SK-N-SH treated with all-trans-retinoic acid at 6 μM for 48 hours (cell line): ENCODE measurements at regions not wholly inside any gene's neighbourhood (a gene's known extent, or its start where the extent isn't known, plus 50 kb on each side); places are given as distances from the start of the nearest gene placed in this dataset.

Experiments used
- ATAC-seq: fragments of 200-7000 bp; cut with Tn5 transposase; 3 replicates; pipeline ENCODE4 v1.9.1; 2020; ENCODE audit warnings: mild to moderate bottlenecking, moderate library complexity
- ARNTL ChIP-seq: fragments of 450-650 bp; formaldehyde crosslinking; IDR thresholded peaks from 2 replicates; pipeline ENCODE4 v1.5.0; 2020; ENCODE audit warnings: low read depth, mild to moderate bottlenecking, moderate library complexity, borderline replicate concordance
- BACH2 ChIP-seq: fragments of 250-450 bp; sonication (Bioruptor Pico); IDR thresholded peaks from 2 replicates; pipeline ENCODE4 v1.9.0; 2021; ENCODE audit warnings: mild to moderate bottlenecking, borderline replicate concordance
- CREB5 ChIP-seq: fragments of 250-450 bp; sonication (Bioruptor Pico); IDR thresholded peaks from 2 replicates; pipeline ENCODE4 v1.5.1; 2020; ENCODE audit warnings: low read depth, mild to moderate bottlenecking, moderate library complexity
- CSDC2 ChIP-seq: fragments of 250-450 bp; sonication (Bioruptor Pico); IDR thresholded peaks from 2 replicates; pipeline ENCODE4 v1.5.0; 2020; ENCODE audit warnings: mild to moderate bottlenecking, moderate library complexity
- CSRNP3 ChIP-seq: fragments of 250-450 bp; sonication (Bioruptor Pico); IDR thresholded peaks from 2 replicates; pipeline ENCODE4 v1.5.1; 2021; ENCODE audit warnings: mild to moderate bottlenecking, moderate library complexity
- ESRRG ChIP-seq: fragments of 250-450 bp; sonication (Bioruptor Pico); IDR thresholded peaks from 2 replicates; pipeline ENCODE4 v1.6.1; 2021; ENCODE audit warnings: mild to moderate bottlenecking
- GLIS3 ChIP-seq: fragments of 250-450 bp; sonication (Bioruptor Pico); IDR thresholded peaks from 2 replicates; pipeline ENCODE4 v1.5.0; 2020; ENCODE audit warnings: mild to moderate bottlenecking, moderate library complexity
- ISL1 ChIP-seq: fragments of 250-450 bp; sonication (Bioruptor Pico); IDR thresholded peaks from 2 replicates; pipeline ENCODE4 v2.1.2; 2022; ENCODE audit warnings: mild to moderate bottlenecking, moderate library complexity
- OSR1 ChIP-seq: fragments of 250-450 bp; sonication (Bioruptor Pico); IDR thresholded peaks from 2 replicates; pipeline ENCODE4 v1.8.0; 2022; ENCODE audit warnings: moderate library complexity, mild to moderate bottlenecking, inconsistent platforms
- POU6F1 ChIP-seq: fragments of 250-450 bp; sonication (Bioruptor Pico); IDR thresholded peaks from 2 replicates; pipeline ENCODE4 v1.8.0; 2021; ENCODE audit warnings: low read depth, mild to moderate bottlenecking, moderate library complexity, borderline replicate concordance
- PPARA ChIP-seq: fragments of 250-450 bp; sonication (Bioruptor Pico); IDR thresholded peaks from 2 replicates; pipeline ENCODE4 v1.5.0; 2020; ENCODE audit warnings: mild to moderate bottlenecking, borderline replicate concordance
- RARB ChIP-seq: fragments of 250-450 bp; sonication (Bioruptor Pico); IDR thresholded peaks from 2 replicates; pipeline ENCODE4 v1.8.0; 2021; ENCODE audit warnings: mild to moderate bottlenecking, moderate library complexity
- TCF4 ChIP-seq: fragments of 250-450 bp; sonication (Bioruptor Pico); IDR thresholded peaks from 2 replicates; pipeline ENCODE4 v1.8.0; 2021; ENCODE audit warnings: mild to moderate bottlenecking, moderate library complexity, borderline replicate concordance
- TOX ChIP-seq: fragments of 250-450 bp; sonication (Bioruptor Pico); IDR thresholded peaks from 2 replicates; pipeline ENCODE4 v1.8.0; 2021; ENCODE audit warnings: mild to moderate bottlenecking, moderate library complexity, borderline replicate concordance
- TSHZ2 ChIP-seq: fragments of 250-450 bp; sonication (Bioruptor Pico); IDR thresholded peaks from 2 replicates; pipeline ENCODE4 v1.5.0; 2020; ENCODE audit warnings: mild to moderate bottlenecking, moderate library complexity
- ZC3H10 ChIP-seq: fragments of 250-450 bp; sonication (Bioruptor Pico); IDR thresholded peaks from 2 replicates; pipeline ENCODE4 v1.5.1; 2021; ENCODE audit warnings: mild to moderate bottlenecking, moderate library complexity
- ZFP3 ChIP-seq: fragments of 250-450 bp; sonication (Bioruptor Pico); IDR thresholded peaks from 2 replicates; pipeline ENCODE4 v1.5.0; 2020; ENCODE audit warnings: mild to moderate bottlenecking, moderate library complexity
- ZFP30 ChIP-seq: fragments of 450-650 bp; formaldehyde crosslinking; IDR thresholded peaks from 2 replicates; pipeline ENCODE4 v1.5.0; 2022; ENCODE audit warnings: mild to moderate bottlenecking, moderate library complexity
- ZNF565 ChIP-seq: fragments of 450-650 bp; formaldehyde crosslinking; conservative IDR thresholded peaks from 2 replicates; pipeline ENCODE4 v1.5.0; 2020; ENCODE audit warnings: low read depth, mild to moderate bottlenecking, moderate library complexity
- ZNF70 ChIP-seq: fragments of 450-650 bp; formaldehyde crosslinking; IDR thresholded peaks from 2 replicates; pipeline ENCODE4 v1.5.0; 2020; ENCODE audit warnings: mild to moderate bottlenecking, moderate library complexity
- ZNF8 ChIP-seq: fragments of 450-650 bp; formaldehyde crosslinking; IDR thresholded peaks from 2 replicates; pipeline ENCODE4 v1.5.0; 2020; ENCODE audit warnings: mild to moderate bottlenecking, moderate library complexity

GRCh38 chr4:156391325-156391653 is 437.6 kb upstream of the CTSO start:
- TF ChIP-seq TOX, result no peak
- no peak for TF ChIP-seq ZC3H10 (CRISPR knock-in tag)
- TF ChIP-seq ZFP30, result no peak
- no peak for TF ChIP-seq ZNF565 (CRISPR knock-in tag)
- no peak for TF ChIP-seq OSR1
- no peak for TF ChIP-seq CSRNP3 (CRISPR knock-in tag)
- TF ChIP-seq ISL1 (CRISPR knock-in tag), result no peak
- no peak for TF ChIP-seq BACH2
- TF ChIP-seq RARB, result no peak
- TF ChIP-seq CSDC2 (CRISPR knock-in tag), result no peak
- no peak for TF ChIP-seq ARNTL (CRISPR knock-in tag)
- TF ChIP-seq TSHZ2 (CRISPR knock-in tag), result no peak
- TF ChIP-seq ZFP3 (CRISPR knock-in tag), result no peak
- ATAC-seq, result no peak

GRCh38 chr4:156390599-156391324 is 437.1 kb upstream of the CTSO start:
- TF ChIP-seq ZNF8 (CRISPR knock-in tag), result no peak
- TF ChIP-seq ISL1 (CRISPR knock-in tag), result no peak
- no peak for TF ChIP-seq TSHZ2 (CRISPR knock-in tag)
- TF ChIP-seq ZNF70 (CRISPR knock-in tag), result no peak
- no peak for TF ChIP-seq CREB5 (CRISPR knock-in tag)
- TF ChIP-seq GLIS3 (CRISPR knock-in tag), result no peak
- no peak for TF ChIP-seq ZFP30
- TF ChIP-seq POU6F1 (CRISPR knock-in tag), result no peak
- no peak for TF ChIP-seq ARNTL (CRISPR knock-in tag)
- no peak for TF ChIP-seq CSDC2 (CRISPR knock-in tag)
- TF ChIP-seq ZNF565 (CRISPR knock-in tag), result no peak
- TF ChIP-seq OSR1, result no peak
- no peak for TF ChIP-seq PPARA (CRISPR knock-in tag)
- TF ChIP-seq CSRNP3 (CRISPR knock-in tag), result no peak
- no peak for TF ChIP-seq ESRRG (CRISPR knock-in tag)
- TF ChIP-seq TCF4, result no peak
- no peak for ATAC-seq
